GM12878 (cell line): ENCODE measurements at regions not wholly inside any gene's neighbourhood (a gene's known extent, or its start where the extent isn't known, plus 50 kb on each side); places are given as distances from the start of the nearest gene placed in this dataset.

Experiments
- ATAC-seq: fragments of 200-7000 bp; cut with Tn5 transposase; 3 replicates; pipeline ENCODE4 v1.9.1; 2020; ENCODE audit warnings: mild to moderate bottlenecking, moderate library complexity
- BruUV-seq: library from RNA; stranded (reverse); fragments of 400-500 nt; replicated peaks from 2 replicates; lab custom pipeline; 2021; lab: Mats Ljungman, UMichigan
- CTCF ChIA-PET: fragments of 300-600 bp; sonication (Branson Sonifier 250); formaldehyde crosslinking; extraction: SDS; loops from one replicate; lab custom pipeline; 2021; ENCODE audit warnings: inconsistent platforms; lab: Yijun Ruan, JAX
- POLR2A ChIA-PET: fragments of 350-600 bp; formaldehyde crosslinking; extraction: SDS; loops from one replicate; lab custom pipeline; 2021; ENCODE audit warnings: inconsistent platforms; lab: Charles Lee
- RAD21 ChIA-PET: fragments of 300-600 bp; sonication (Branson Sonifier 250); formaldehyde crosslinking; loops from one replicate; lab custom pipeline; 2023; ENCODE audit warnings: antibody characterized with exemption; ENCODE audit not compliant: unreplicated experiment; lab: Charles Lee
- SMC1A ChIA-PET: fragments of 300-600 bp; sonication (Branson Sonifier 250); formaldehyde crosslinking; loops from one replicate; lab custom pipeline; 2023; ENCODE audit not compliant: unreplicated experiment, uncharacterized antibody; lab: Charles Lee
- DNase-seq: peaks from one replicate; pipeline ENCODE4 v3.0.0-alpha.2; 2011; ENCODE audit warnings: low read depth, low spot score
- FAIRE-seq: peaks from 3 replicates; lab custom pipeline; 2011; peaks lifted over from hg19 to GRCh38; lab: Jason Lieb, UNC
- H2AFZ ChIP-seq: 2 replicates; pipeline ENCODE4 v1.6.0; 2011; ENCODE audit warnings: low read depth, low read length, control low read depth; ENCODE audit not compliant: control insufficient read depth
- H3K27ac ChIP-seq: 2 replicates; pipeline ENCODE4 v1.5.1; 2011; ENCODE audit warnings: control low read depth; ENCODE audit not compliant: control insufficient read depth, insufficient read depth
- H3K27me3 ChIP-seq, 2 experiments: replicated peaks in 1 of 2; 2 replicates each; pipeline versions ENCODE4 v1.6.0 to v1.6.1; 2011; ENCODE audit warnings: low read length in 1 of 2; ENCODE audit not compliant: control insufficient read depth in 2 of 2, insufficient read depth in 2 of 2
- H3K36me3 ChIP-seq, 2 experiments: 2 replicates each; pipeline ENCODE4 v1.5.1; 2011; ENCODE audit warnings: low read length in 1 of 2; ENCODE audit not compliant: control insufficient read depth in 2 of 2, insufficient read depth in 2 of 2
- H3K4me1 ChIP-seq: 2 replicates; pipeline ENCODE4 v1.6.1; 2011; ENCODE audit warnings: mild to moderate bottlenecking, low read length, moderate library complexity, mixed read lengths; ENCODE audit not compliant: control insufficient read depth, insufficient read depth
- H3K4me2 ChIP-seq: 2 replicates; pipeline ENCODE4 v1.6.0; 2011; ENCODE audit warnings: control low read depth; ENCODE audit not compliant: control insufficient read depth, insufficient read depth
- H3K4me3 ChIP-seq: fragments of 200-600 bp; sonication (generic); 2 replicates; pipeline ENCODE4 v1.5.1; 2016
- H3K79me2 ChIP-seq: 2 replicates; pipeline ENCODE4 v1.6.0; 2011; ENCODE audit warnings: low read length; ENCODE audit not compliant: control insufficient read depth, insufficient read depth
- H3K9ac ChIP-seq: 2 replicates; pipeline ENCODE4 v1.8.0; 2011; ENCODE audit warnings: low read length, control low read depth, mixed read lengths; ENCODE audit not compliant: control insufficient read depth, insufficient read depth
- H3K9me3 ChIP-seq: replicated peaks from 3 replicates; pipeline ENCODE4 v1.5.1; 2011; ENCODE audit warnings: mild to moderate bottlenecking, low read length; ENCODE audit not compliant: control insufficient read depth, insufficient read depth
- H4K20me1 ChIP-seq: 2 replicates; pipeline ENCODE4 v1.6.0; 2011; ENCODE audit not compliant: control insufficient read depth, insufficient read depth
- ATF3 ChIP-seq: IDR thresholded peaks from 2 replicates; pipeline ENCODE4 v1.6.1; 2011; ENCODE audit warnings: low read depth, mild to moderate bottlenecking, low read length, moderate library complexity, borderline replicate concordance; ENCODE audit errors: extremely low read depth
- IRF5 ChIP-seq: fragments of 450-650 bp; IDR thresholded peaks from 2 replicates; pipeline ENCODE4 v1.6.1; 2017; ENCODE audit warnings: borderline replicate concordance
- KAT2A ChIP-seq: conservative IDR thresholded peaks from 2 replicates; pipeline ENCODE4 v1.6.1; 2011; ENCODE audit warnings: low read depth, low read length; ENCODE audit not compliant: control insufficient read depth
- PAX8 ChIP-seq: fragments of 450-650 bp; IDR thresholded peaks from 2 replicates; pipeline ENCODE4 v1.6.1; 2017; ENCODE audit warnings: mild to moderate bottlenecking, moderate library complexity
- RAD21 ChIP-seq: IDR thresholded peaks from 2 replicates; pipeline ENCODE4 v1.6.1; 2011; ENCODE audit warnings: mild to moderate bottlenecking, low read depth, low read length, moderate library complexity; ENCODE audit not compliant: insufficient read depth
- USF1 ChIP-seq: IDR thresholded peaks from 2 replicates; pipeline ENCODE4 v1.6.1; 2011; ENCODE audit warnings: borderline replicate concordance, low read depth, mild to moderate bottlenecking, moderate library complexity, mixed read lengths, low read length; ENCODE audit not compliant: insufficient read depth; ENCODE audit errors: extremely low read length
- USF2 ChIP-seq: IDR thresholded peaks from 2 replicates; pipeline ENCODE4 v1.6.1; 2011; ENCODE audit warnings: low read depth, low read length, improper control_type of control experiment, borderline replicate concordance
- ZNF384 ChIP-seq: IDR thresholded peaks from 2 replicates; pipeline ENCODE4 v1.6.1; 2012; ENCODE audit warnings: low read depth, mild to moderate bottlenecking, low read length, improper control_type of control experiment, borderline replicate concordance
- WGBS: methylation state at CpG from one replicate; pipeline ENCODE4 v1.1.6; 2016; ENCODE audit warnings: low lambda C conversion rate; ENCODE audit not compliant: insufficient replicate concordance, insufficient coverage; ENCODE audit errors: missing lambda C conversion rate; 5-methylcytosine and 5-hydroxymethylcytosine counted together
- in situ Hi-C: fragments of 300-500 bp; cut with MboI; formaldehyde crosslinking; loops from 9 replicates; pipeline ENCODE4 v1.14.3; 2018; ENCODE audit warnings: mixed read lengths
- intact Hi-C: fragments of 100-400 bp; cut with micrococcal nuclease; formaldehyde crosslinking; loops from one replicate; pipeline ENCODE4 v1.14.2; 2022; ENCODE audit not compliant: unreplicated experiment

GRCh38 chr9:16029796-16030363 is 477.0 kb downstream of the CCDC171 start:
- 0% methylated on average over 3 of the region's 3 CpGs for WGBS
- no TSS peak for BruUV-seq
- CTCF ChIA-PET = interaction anchor here (0.9 kb wide), 1 partner anchor 10 kb away, joined by 4 read pairs; no protein-coding TSS in a partner anchor
- TF ChIP-seq USF2 (no peak), USF1 (no peak), PAX8 (no peak), KAT2A (no peak)
- TF ChIP-seq, all 136 proteins: peak for 0
- DNase-seq (no peak), FAIRE-seq (no peak), ATAC-seq (no peak)
- H4K20me1 ChIP-seq = no peaks in the 10 kb centered on the region
- H3K9me3 ChIP-seq = no peaks in the 10 kb centered on the region
- H3K27me3 ChIP-seq = no peaks in the 10 kb centered on the region
- ChIA-PET RAD21 (no interaction called here), SMC1A (no interaction called here), POLR2A (no interaction called here)
- H3K4me1 ChIP-seq = no peaks in the 10 kb centered on the region
- intact Hi-C loops = loop anchor here (10.0 kb wide), 1 partner anchor 65 kb away; no protein-coding TSS in a partner anchor
- H3K36me3 ChIP-seq = no peaks in the 10 kb centered on the region
- no peak overlapping the region for H2AFZ ChIP-seq
- H3K27ac ChIP-seq = no peak overlapping the region
- no peaks in the 10 kb centered on the region for H3K79me2 ChIP-seq
- no peak overlapping the region for H3K4me3 ChIP-seq
- in situ Hi-C loops = no loop called here
- no peak overlapping the region for H3K9ac ChIP-seq
- H3K4me2 ChIP-seq = no peak overlapping the region

- no TSS peak for BruUV-seq
- peak; percentile 91 for ATAC-seq
- Histone ChIP-seq H3K79me2 (no peaks in the 10 kb centered on the region), H3K27me3 (no peaks in the 10 kb centered on the region), H2AFZ (no peak overlapping the region), H3K9ac (no peak overlapping the region), H3K9me3 (no peaks in the 10 kb centered on the region), H3K36me3 (no peaks in the 10 kb centered on the region), H3K4me3 (no peak overlapping the region), H3K4me2 (no peak overlapping the region), H3K27ac (no peak overlapping the region), H4K20me1 (no peaks in the 10 kb centered on the region), H3K4me1 (no peaks in the 10 kb centered on the region)
- POLR2A ChIA-PET = no interaction called here
- in situ Hi-C loops = no loop called here
- FAIRE-seq = no peak
- intact Hi-C loops = loop anchor here (10.0 kb wide), 1 partner anchor 64 kb away; no protein-coding TSS in a partner anchor
- peak; percentile 35 for DNase-seq
- RAD21 ChIA-PET = no interaction called here
- SMC1A ChIA-PET = no interaction called here
- WGBS = 0% methylated on average over 8 of the region's 8 CpGs
- CTCF ChIA-PET = no interaction called here
- TF ChIP-seq ZNF384 = no peak
- TF ChIP-seq IRF5 = no peak
- no peak for TF ChIP-seq RAD21
- TF ChIP-seq ATF3 = no peak
Observed at GRCh38 chr9:16030528-16031185, 477.8 kb downstream of the CCDC171 start.
